Sciatic nerve (tissue), 2 donors: ENCODE measurements at regions not wholly inside any gene's neighbourhood (a gene's known extent, or its start where the extent isn't known, plus 50 kb on each side); places are given as distances from the start of the nearest gene placed in this dataset.

Experiments used
- ATAC-seq: fragments of 200-7000 bp; cut with Tn5 transposase; one replicate; pipeline ENCODE4 v1.9.1; 2020; ENCODE audit warnings: mild to moderate bottlenecking, moderate library complexity
- DNase-seq: peaks from one replicate; pipeline ENCODE4 v3.0.0-alpha.2; 2020; ENCODE audit warnings: low spot score
- intact Hi-C: fragments of 100-400 bp; cut with DNase I; formaldehyde crosslinking; loops from one replicate; pipeline ENCODE4 v1.14.2; 2022
- donor health status: DM: no; HTN: no; CAD: no.
- donor health status: DM: no; HTN: no; CAD: no.

DNA sequence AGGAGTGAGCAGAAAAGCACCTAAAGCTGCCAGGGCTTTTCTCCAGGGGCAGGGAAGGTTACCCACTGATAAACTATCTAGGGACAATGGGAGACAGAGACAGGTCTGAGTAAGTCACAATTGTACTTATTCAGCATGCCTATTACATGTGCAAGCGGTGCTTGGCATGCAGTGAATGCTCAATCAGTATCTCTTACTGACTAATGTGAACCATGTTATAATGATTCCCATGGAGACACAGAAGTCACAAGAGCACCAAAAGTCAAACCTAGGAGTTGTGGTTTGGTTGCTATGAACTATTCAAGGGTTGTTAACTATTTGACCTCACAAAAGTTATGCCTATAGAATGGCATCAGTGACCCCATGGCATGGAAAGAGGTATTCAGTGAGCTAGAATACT is 50.0 kb upstream of the RASGRP1 start:
- intact Hi-C loops, result no loop called here
- ATAC-seq, result no peak

DNA sequence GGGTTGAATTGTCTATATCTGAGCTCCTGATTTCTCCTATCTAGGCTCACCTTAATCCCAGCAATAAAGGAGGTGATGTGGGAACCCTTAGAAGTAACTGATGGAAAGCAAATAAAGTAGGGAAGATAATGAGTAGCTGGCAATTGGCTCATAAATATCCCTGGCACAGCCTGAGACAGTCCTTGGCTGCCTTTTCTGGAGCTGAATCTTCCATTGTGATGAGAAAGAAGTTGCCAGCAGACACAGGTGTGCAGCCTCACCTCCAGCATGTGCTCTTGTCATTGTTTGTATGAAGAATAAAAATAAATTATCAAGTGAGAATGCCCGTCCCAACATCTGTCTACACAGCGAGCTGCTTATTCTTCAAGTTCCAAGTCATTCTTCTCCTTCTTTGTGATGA is 53.2 kb upstream of the RASGRP1 start:
- DNase-seq, result no peak

More for the DNA sequence above, 50.0 kb upstream of the RASGRP1 start:
- no peak for DNase-seq

DNA sequence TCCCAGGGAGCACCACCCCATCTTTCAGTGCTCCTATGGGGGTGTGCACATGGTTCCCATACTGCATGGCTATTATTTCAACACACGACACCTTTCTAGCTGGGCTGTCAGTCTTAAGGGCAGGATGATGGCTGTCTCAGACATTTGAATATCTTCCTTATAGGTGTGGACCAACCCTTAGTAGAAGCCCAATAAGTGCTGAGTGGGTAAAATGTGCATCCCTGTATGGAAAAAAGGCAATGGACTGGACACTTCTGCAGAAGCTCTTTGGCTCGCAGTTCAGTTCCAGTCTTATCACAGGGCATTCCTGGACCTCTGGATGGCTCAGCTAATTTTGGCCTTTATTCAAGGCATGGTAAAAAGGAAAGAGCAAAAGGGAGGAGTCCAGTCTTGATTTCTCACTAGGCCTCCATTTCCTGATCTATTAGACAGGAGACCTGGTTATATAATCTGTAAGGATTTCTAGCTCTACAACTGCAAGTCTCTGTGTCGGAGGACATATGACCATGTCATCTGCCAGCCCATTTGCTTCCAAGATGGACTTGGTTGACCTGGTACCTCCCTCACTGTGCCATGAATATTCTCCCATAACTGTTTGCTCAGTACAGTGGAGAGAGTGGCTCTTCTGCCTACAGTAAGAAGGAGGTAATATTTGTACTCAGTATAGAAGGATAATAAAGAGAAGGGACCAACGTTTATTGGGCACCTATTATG is 53.8 kb upstream of the RASGRP1 start:
- ATAC-seq (no peak), DNase-seq (no peak)
- intact Hi-C loops, result no loop called here

More for the DNA sequence above, 53.2 kb upstream of the RASGRP1 start:
- no peak for ATAC-seq
- intact Hi-C loops, result no loop called here

DNA sequence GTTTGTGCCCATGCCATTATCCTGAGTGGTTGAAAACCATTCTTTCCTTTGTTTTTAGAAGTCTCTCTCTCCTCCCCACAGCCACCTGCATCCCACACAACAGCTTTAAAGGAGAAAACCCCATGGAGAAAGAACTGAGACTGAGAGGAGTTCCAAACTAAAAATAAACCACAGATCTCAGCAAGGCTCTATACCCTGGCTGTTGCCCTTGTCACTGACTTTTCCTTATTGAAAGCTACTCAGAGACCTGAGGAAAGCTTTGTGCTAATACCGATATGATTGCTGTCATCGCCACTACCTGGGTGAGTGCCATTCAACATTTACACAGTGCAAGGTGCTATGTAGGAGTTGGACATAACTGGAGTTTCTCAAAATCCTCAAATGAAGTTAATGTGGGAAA is 55.5 kb upstream of the RASGRP1 start:
- no peak for ATAC-seq
- intact Hi-C loops, result loop anchor here (5.0 kb wide), 1 partner anchor 297 kb away; no protein-coding TSS in a partner anchor

DNA sequence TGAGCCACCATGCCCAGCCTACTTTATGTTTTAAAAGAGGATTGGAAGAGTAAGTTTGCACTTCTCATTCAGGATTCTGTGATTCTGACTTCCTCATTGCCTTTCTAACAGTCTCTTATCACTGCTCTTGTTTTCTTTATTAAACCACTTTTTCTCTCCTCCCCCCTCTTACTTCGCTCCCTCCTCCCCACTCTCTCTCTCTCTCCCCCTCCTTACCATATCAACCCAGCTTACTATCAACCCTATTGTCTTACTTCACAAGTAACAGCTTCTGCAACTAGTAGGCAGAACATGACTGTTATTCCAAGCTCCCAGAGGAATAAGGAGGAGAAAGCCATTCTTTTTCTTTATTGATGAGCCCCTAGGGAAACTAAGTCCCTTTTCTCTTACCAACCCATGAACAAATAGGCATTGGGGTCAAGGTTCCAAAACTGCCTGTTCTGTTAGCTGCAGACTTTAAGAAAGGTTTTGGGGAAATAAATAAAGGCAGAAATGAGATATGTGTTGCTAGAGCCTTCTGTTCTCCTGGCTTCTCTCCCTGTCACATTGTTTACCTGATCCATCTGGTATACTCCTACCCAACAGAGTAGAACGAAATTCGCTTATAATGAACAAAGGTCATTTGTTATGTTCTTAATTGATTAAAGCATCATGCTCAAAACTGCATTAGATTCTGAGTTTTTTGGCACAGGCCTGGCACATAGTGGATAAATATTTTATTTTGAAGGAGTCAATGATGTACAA is 56.4 kb upstream of the RASGRP1 start:
- ATAC-seq (no peak), DNase-seq (no peak)
- intact Hi-C loops, result loop anchor here (5.0 kb wide), 1 partner anchor 296 kb away; no protein-coding TSS in a partner anchor

More for the DNA sequence above, 55.5 kb upstream of the RASGRP1 start:
- DNase-seq, result no peak

DNA sequence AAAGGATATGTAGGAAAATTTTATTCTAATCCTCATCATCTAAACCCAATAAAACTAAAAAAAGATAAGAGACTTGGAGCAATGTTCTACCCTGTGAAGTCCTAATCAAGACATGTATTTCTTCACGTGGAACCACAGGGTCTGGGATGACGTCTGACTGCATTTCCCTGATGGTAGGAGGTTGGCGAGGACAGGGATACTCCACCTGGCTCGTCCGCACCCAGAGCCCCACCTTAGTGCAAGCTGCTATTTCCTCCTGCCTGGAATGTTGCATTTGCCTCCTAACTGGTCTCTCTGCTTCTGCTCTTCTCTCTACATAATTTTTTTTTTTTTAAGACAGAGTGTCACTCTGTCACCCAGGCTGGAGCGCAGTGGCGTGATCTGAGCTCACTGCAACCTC is 57.7 kb upstream of the RASGRP1 start:
- intact Hi-C loops, result loop anchor here (5.0 kb wide), 1 partner anchor 295 kb away; no protein-coding TSS in a partner anchor
- ATAC-seq (no peak), DNase-seq (no peak)

DNA sequence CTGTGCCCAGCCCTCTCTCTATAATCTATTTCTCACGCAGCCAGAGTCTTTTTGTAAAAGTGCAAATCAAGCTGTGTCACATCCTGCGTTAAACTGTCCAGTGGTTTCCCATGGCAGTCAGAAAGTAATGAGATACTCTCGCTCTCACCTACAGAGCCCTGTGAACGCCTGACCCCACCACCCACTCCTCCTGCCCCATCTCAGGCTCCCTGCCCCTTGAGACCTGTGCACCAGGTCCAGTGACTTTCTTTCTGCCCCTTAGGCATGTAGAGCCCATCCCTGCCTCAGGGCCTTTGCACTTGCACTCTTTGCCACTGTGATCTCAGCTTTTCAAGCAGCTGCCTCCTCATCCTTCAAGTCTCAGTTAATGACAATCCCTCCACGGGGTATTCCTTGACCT is 58.3 kb upstream of the RASGRP1 start:
- ATAC-seq, result no peak
- no peak for DNase-seq
- intact Hi-C loops, result loop anchor here (5.0 kb wide), 1 partner anchor 294 kb away; no protein-coding TSS in a partner anchor

DNA sequence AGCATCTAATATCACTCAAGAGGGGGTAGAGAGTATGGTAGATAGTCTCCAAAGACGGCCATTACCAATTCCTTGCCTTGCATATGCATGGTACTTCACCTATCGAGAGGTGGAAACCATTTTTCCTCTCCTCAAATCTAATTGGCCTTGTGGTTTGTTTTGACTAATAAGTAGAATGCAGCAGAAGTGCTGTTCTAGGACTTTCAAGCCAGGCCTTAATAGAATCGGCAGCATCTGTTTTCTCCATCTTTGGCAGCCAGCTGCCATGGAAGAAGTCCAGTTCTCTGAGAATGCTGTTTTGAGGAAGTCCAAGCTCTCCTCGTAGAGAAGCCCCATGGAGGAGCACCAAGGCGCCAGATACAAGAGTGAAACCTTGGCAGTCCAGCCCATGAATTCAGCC is 59.1 kb upstream of the RASGRP1 start:
- intact Hi-C loops, result loop anchor here (5.0 kb wide), 1 partner anchor 294 kb away; no protein-coding TSS in a partner anchor
- DNase-seq (no peak), ATAC-seq (no peak)

DNA sequence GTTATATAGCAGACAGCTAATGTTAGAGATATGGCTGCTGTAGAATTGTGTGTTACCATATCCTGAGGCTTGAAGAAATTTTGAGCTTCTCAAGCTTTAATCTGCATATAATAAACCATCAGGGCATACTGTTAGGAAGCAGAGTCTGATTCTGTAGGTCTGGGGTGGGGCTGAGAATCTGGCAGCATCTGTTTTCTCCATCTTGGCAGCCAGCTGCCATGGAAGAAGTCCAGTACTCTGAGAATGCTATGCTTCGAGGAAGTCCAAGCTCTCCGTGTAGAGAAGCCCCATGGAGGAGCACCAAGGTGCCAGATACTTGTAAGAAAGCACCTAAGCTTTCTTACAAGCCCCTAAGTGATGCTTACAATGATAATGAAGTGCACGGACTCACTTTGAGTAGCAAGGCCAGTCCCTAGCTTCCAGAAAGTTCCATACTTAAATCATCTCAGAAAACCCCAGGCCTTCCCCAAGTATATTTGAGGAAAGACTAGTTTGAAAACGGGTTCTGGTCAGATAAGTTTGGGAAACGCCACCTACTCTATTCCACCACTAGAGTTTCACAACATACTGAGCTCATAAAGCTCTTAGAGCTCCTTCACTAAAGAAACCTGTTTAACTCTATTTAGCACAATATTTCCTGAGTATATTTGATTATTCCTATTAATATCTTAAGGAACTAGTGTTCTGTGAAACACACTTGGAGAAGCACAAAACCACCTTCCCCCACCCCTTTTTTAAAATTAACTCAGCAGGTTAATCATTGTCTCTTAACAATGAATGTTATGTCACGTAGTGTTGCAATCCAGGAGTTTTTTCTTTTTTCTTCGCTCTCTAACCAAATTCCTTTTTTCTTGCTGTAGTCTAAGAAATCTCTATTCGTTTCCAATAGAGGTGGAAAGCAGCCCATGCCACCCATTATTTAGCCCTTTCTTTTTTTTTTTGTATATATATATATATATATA is 59.9 kb upstream of the RASGRP1 start:
- DNase-seq (no peak), ATAC-seq (no peak)
- intact Hi-C loops, result loop anchor here (5.0 kb wide), 1 partner anchor 293 kb away; no protein-coding TSS in a partner anchor

DNA sequence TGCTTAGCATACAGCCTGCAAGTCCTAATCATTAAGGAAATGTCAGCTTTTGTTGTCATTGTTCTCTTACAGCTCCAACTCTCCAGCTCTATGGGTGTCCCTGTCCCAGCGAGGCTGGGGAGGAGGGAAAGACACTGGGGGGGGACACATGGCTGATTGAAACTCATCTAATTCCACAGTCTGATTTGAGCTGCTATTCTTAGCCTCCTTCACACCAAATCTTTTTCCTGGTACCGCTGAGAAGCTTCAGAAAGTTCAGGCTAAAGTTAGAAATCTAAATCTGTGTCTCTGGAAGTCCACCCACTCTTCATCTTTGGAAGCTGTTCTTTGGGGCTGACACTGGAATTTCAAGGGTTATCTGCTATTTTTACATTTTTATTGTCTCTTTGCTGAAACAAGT is 61.3 kb upstream of the RASGRP1 start:
- DNase-seq (no peak), ATAC-seq (no peak)
- intact Hi-C loops, result no loop called here

DNA sequence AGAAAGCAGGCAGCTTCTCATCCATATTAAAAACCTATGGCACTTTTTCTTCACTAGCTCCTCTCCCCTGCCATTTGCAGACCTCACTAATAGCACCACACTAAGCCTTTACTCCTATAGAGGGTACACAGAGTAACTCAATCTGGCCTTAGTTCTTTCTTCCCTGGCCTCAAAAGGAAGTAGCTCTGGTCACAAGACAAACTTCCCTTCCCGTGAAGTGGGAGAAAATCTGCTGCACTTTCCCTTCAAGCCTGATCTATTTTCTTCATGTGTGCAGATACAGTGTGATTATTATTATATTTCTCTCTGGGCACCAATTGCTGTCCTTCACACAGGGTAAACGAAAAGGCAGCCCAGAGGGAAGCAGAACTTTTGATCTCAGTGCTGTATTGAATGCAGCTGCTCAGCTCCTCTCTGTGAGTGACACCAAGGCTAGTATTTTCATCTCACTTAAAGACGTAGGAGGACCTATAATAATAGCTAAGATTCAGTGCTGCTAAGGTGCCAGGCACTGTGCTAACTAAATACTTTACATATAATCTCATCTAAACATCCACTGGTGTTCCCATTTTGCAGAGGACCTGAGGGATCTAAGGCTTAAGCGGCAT is 61.9 kb upstream of the RASGRP1 start:
- ATAC-seq (peak; percentile 60), DNase-seq (no peak)
- intact Hi-C loops, result no loop called here

DNA sequence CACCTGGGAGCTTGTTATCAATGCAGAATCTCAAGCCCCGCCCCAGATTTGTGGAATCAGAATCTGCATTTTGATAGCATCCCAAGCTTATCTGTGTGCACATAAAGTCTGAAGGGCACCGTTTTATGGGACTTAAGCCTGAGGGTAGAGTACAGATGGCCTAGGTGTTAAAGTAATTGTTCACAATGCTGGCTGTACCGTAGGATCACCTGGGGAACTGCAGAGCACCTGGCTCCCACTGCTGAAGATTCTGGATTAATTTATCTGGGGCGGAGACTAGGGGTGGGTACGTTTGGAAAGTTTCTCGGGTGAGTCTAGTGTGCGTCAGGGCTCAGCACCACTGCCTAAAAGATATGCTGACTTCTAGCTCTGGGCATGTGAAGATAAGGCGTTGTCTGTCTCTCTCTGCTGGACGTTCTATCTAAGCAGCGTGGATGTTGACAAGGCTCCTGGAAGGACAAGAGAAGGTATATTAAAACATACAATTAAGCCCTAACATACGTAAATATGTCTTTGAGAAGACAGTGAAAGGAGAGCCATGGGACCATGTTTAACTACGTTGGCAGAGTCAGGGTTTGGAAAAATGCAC is 63.2 kb upstream of the RASGRP1 start:
- intact Hi-C loops, result no loop called here
- ATAC-seq (no peak), DNase-seq (no peak)

DNA sequence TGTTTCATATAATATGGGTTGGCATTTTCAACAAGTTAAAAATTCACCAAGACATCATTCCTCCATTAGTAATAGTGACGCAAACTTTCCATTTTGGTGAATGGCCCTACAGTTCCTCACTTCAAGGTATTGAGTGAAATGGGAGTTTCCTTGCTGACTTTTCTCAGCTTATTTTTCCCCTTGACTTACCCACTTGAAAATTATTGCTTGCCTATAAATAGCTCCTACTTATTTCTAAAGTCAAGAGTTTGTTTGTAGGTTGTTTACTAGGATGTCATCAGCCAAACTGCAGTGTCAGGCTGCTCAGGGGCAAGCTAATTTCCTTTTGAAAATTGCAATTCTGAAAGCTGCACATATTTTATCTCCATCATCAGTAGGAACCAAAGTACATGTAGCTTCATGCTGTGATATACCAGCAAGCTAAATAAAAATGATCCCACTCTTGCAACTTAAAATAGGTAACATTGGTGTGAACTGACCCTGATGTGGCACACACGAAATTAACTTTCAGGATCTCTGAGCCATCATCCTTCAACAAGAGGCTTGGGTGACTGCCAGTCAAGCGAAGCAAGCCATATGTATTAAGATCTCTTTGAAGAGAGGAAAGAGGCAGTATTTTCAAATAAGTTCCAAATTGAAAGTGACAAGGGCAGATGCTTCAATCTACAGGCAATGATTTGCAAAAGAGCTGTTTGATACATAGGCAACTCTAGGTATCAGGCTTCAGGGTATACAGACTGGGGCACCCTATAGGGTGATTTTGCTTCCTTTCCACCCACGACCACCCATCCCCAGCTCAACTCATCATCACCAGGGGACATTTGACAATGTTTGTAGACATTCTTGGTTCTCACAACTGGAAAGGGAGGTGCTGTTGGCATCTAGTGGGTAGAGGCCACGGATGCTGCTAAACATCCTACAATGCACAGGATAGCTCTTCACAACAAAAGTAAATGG is 66.8 kb upstream of the RASGRP1 start:
- no peak for ATAC-seq

DNA sequence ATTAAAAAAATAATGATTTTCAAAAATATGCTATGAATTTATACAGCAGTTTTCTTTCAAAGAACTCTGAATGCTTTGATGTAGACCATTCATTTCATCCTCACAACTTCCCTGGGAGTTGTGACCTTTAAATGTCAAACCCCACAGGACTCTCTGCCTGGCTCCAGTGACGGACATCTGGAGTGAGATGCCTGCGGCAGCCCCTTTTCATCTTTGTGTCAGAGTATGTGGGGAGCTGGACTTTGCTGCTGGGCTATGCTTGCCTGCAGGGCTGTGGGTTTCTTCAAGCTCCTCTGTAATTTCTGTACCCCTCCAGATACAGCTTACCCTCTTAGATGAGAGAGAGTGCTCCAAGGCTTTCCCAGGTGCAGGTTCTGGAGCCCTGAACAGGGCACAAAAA is 70.6 kb upstream of the RASGRP1 start:
- ATAC-seq (no peak), DNase-seq (no peak)
- intact Hi-C loops, result no loop called here

More for the DNA sequence above, 66.8 kb upstream of the RASGRP1 start:
- intact Hi-C loops, result no loop called here
- DNase-seq, result no peak

DNA sequence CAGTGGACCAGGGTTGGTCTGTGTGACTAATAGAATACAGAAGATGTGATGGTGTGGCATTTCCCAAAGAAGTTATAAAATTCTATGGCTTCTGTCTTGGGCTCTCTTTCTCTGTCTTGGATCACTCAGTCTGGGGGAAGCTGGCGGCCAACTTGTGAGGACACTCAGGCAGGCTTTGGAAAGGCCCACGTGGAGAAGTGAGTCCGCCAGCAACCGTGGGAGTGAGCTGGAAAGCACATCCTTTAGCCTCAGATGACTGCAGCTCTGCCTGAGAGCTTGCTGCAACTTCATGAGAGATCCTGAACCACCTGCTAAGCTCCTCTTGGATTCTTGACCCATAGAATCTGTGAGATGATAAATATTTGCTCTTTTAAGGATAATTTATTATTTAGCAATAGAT is 72.0 kb upstream of the RASGRP1 start:
- ATAC-seq (no peak), DNase-seq (no peak)
- intact Hi-C loops, result no loop called here

DNA sequence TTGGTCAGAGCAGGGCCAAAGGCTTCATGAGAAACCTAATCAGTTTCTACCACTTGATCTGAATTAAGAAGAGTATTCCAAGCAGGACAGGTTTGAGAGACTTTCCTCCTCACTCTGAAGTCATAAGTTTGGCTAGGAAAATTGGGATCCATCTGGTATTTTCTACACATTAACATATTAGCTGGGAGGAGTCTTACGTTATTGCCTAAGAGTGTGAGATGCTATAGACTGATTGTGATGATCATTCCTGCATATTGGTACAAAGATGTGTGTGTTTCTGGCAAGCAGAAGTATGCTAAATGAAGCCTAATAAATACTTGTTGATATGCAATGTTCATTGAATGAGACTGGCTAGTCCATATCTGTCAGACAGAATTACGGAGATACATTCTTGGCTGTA is 73.5 kb upstream of the RASGRP1 start:
- ATAC-seq, result no peak
- intact Hi-C loops, result no loop called here
- no peak for DNase-seq

DNA sequence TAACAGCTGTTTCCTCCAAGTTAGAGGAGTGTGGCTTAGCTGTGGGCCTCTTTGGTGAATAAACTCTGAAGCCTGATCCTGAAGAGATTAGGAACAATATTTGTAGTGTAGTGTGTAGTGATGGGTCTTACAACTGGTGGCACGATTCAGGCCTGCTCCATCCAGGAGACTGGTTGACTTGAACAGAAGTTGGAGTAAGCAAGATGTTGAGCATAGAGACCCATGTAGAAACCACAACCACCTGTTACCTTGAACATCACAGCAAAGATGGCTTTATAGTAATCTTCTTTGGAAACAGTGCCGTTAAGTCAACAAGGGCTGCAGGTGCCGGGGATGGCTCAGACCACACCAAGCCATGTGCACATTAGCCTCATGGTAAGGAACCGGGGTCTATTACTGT is 74.2 kb upstream of the RASGRP1 start:
- ATAC-seq (no peak), DNase-seq (no peak)
- intact Hi-C loops, result no loop called here
